Gastrocnemius medialis (tissue), 4 donors: ENCODE measurements at regions not wholly inside any gene's neighbourhood (a gene's known extent, or its start where the extent isn't known, plus 50 kb on each side); places are given as distances from the start of the nearest gene placed in this dataset.

Source experiments
- ATAC-seq, 2 donors: fragments of 150-250 bp; one replicate each; pipeline ENCODE4 v1.9.1; 2016
- DNase-seq, 2 donors: peaks; one replicate each; pipeline ENCODE4 v3.0.0-alpha.2; 2019
- H3K27ac ChIP-seq, 4 donors: fragments of 200-600 bp; sonication (generic); 1 replicate in 1 of 4; 2 replicates in 3 of 4; pipeline ENCODE4 v1.5.1; 2016 to 2018; ENCODE audit warnings: mild to moderate bottlenecking in 2 of 4, moderate library complexity in 1 of 4
- H3K27me3 ChIP-seq, 3 donors: fragments of 200-600 bp; sonication (generic) in 2 of 3; 1 replicate in 1 of 3; 2 replicates in 2 of 3; pipeline versions ENCODE4 v1.5.1 to v1.6.0; 2016 to 2019; ENCODE audit warnings: mild to moderate bottlenecking in 1 of 3, moderate library complexity in 1 of 3
- H3K36me3 ChIP-seq, 2 donors: fragments of 200-600 bp; sonication (generic) in 1 of 2; one replicate each; pipeline ENCODE4 v1.5.1; 2017 to 2018
- H3K4me1 ChIP-seq, 2 donors: fragments of 200-600 bp; sonication (generic) in 1 of 2; one replicate each; pipeline ENCODE4 v1.5.1; 2016 to 2017; ENCODE audit warnings: mild to moderate bottlenecking in 2 of 2
- H3K4me3 ChIP-seq, 4 donors: fragments of 200-600 bp; sonication (generic) in 3 of 4; 1 replicate in 1 of 4; 2 replicates in 3 of 4; pipeline ENCODE4 v1.5.1; 2016 to 2019; ENCODE audit warnings: mild to moderate bottlenecking in 2 of 4
- H3K9me3 ChIP-seq, 3 donors: fragments of 200-600 bp; sonication (generic) in 2 of 3; 1 replicate in 1 of 3; 2 replicates in 2 of 3; pipeline ENCODE4 v1.5.1; 2016 to 2019
- POLR2A ChIP-seq, 2 donors: fragments of 450-650 bp; IDR thresholded peaks; one replicate each; pipeline ENCODE4 v1.6.1; 2017; ENCODE audit warnings: antibody characterized with exemption in 2 of 2, mild to moderate bottlenecking in 2 of 2, moderate library complexity in 2 of 2
- in situ Hi-C, 4 donors: fragments of 200-750 bp; cut with MboI; loops; one replicate each; pipeline versions ENCODE4 v1.15.0 to v1.8.0; 2017; ENCODE audit warnings: low sequenced_read_pairs in 4 of 4
- intact Hi-C: fragments of 100-400 bp; cut with DNase I; formaldehyde crosslinking; loops from one replicate; pipeline ENCODE4 v1.15.1; 2023; ENCODE audit warnings: low total_unique reads
- TF ChIP-seq, protein P1 (sequence below), 5 experiments: fragments of 450-650 bp in 3 of 5; fragments of 200-600 bp in 2 of 5; sonication (generic) in 2 of 5; IDR thresholded peaks in 4 of 5; conservative IDR thresholded peaks in 1 of 5; 1 replicate in 4 of 5; 2 replicates in 1 of 5; pipeline ENCODE4 v1.5.1; 2016 to 2019; ENCODE audit warnings: antibody characterized with exemption in 5 of 5, mild to moderate bottlenecking in 3 of 5, moderate library complexity in 3 of 5

GRCh38 chr17:79363552-79364275 lies 247.1 kb downstream of the RBFOX3 start:
- intact Hi-C loops: no loop called here
- Histone ChIP-seq H3K27me3 (peaks cover 28 to 44% (median 30%) of the 10 kb centered on the region in 3 donors), H3K9me3 (no peaks in the 10 kb centered on the region)

GRCh38 chr17:79362772-79363305 lies 248.0 kb downstream of the RBFOX3 start:
- DNase-seq (no peak), ATAC-seq (no peak)
- intact Hi-C loops: no loop called here
- Histone ChIP-seq H3K27me3 (peaks cover 26 to 47% (median 28%) of the 10 kb centered on the region in 3 donors), H3K36me3 (no peaks in the 10 kb centered on the region), H3K9me3 (no peaks in the 10 kb centered on the region), H3K4me3 (no peak overlapping the region), H3K4me1 (no peaks in the 10 kb centered on the region), H3K27ac (no peak overlapping the region)
- TF ChIP-seq, protein P1, sequence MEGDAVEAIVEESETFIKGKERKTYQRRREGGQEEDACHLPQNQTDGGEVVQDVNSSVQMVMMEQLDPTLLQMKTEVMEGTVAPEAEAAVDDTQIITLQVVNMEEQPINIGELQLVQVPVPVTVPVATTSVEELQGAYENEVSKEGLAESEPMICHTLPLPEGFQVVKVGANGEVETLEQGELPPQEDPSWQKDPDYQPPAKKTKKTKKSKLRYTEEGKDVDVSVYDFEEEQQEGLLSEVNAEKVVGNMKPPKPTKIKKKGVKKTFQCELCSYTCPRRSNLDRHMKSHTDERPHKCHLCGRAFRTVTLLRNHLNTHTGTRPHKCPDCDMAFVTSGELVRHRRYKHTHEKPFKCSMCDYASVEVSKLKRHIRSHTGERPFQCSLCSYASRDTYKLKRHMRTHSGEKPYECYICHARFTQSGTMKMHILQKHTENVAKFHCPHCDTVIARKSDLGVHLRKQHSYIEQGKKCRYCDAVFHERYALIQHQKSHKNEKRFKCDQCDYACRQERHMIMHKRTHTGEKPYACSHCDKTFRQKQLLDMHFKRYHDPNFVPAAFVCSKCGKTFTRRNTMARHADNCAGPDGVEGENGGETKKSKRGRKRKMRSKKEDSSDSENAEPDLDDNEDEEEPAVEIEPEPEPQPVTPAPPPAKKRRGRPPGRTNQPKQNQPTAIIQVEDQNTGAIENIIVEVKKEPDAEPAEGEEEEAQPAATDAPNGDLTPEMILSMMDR (IDR thresholded peaks at IDR 0.05 in 4 of 5, conservative IDR thresholded peaks at IDR 0.05 in 1 of 5): no peak
- no peak for TF ChIP-seq POLR2A (IDR thresholded peaks at IDR 0.05)
- in situ Hi-C loops: no loop called here

More at GRCh38 chr17:79363552-79364275, 247.1 kb downstream of the RBFOX3 start:
- no peak for TF ChIP-seq POLR2A (IDR thresholded peaks at IDR 0.05)
- TF ChIP-seq, protein P1 (IDR thresholded peaks at IDR 0.05 in 4 of 5, conservative IDR thresholded peaks at IDR 0.05 in 1 of 5): no peak
- H3K4me1 ChIP-seq: no peaks in the 10 kb centered on the region
- no peak overlapping the region for H3K27ac ChIP-seq
- in situ Hi-C loops: no loop called here
- H3K4me3 ChIP-seq: no peak overlapping the region
- no peaks in the 10 kb centered on the region for H3K36me3 ChIP-seq
- ATAC-seq: no peak
- no peak for DNase-seq

DNA sequence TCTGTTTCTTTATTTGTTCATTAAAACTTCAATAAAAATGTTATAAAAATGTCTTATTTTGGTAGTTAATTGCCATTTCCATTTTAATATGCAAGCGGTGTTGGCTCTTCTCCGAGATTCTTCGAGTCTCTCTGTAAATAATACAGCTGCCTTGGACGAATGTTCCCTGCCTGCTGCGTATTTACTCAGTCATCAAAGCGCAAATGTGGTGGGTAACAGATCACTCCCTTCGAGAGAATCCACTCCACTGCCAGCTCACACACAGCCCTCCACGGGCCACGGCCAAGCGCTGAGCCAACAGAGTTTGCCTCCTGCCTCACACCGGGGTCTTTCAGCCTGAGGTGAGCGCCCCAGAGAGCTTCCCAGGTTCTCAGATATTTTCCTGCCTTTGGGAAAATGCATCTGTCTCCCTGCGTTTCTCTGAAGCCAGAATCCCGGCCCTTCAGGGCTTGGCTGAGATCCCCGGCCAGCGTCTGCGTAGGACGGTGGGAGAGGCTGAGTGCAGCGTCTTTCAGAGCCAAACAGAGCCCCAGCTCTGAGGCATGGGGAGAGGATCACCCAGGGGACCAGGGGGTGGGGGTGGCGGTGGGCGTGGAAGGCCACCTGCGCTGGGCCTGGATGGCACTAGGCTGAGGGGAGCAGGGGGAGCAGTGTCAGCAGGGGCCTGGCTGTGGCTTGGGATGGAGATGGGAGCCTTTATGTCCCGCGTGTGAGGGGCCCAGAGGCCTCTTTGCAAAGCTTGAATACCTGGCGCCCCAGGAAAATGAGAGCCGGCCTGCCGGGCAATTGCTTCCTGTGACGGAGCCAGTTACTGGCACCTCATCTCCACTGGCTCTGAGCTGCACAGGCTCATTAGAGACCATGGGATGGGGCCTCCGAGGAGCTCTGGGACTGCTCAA lies 248.7 kb downstream of the RBFOX3 start:
- DNase-seq: no peak
- intact Hi-C loops: no loop called here
- H3K27me3 ChIP-seq: peaks cover 26 to 45% (median 31%) of the 10 kb centered on the region in 3 donors

DNA sequence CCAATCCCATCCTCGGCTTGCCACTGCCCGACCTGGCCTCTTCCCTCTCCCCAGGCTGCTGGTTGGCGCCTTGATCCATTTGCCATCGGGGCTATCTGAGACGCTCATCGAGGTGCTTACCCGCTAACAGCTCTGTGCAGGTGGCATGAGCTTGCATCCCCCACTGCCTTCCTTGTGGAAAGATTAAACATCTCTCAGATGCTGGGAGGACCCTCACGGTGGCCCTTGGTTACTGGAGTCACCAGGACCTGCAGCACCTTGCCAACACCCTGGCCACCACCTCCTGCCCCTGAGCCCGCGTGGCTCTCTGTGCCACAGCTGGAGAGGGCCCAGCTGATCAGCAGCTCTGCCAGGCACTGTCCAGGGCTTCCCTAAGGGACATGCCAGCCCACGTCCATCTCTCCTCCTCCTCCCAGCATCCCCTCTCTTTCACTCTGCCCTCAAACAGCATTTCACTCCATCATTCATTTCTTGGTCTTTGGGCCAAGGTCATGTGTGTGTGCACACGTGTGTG lies 249.6 kb downstream of the RBFOX3 start:
- intact Hi-C loops (no loop called here), in situ Hi-C loops (no loop called here)
- Histone ChIP-seq H3K9me3 (no peaks in the 10 kb centered on the region), H3K4me3 (no peak overlapping the region), H3K27ac (no peak overlapping the region), H3K4me1 (no peaks in the 10 kb centered on the region), H3K27me3 (peaks cover 30 to 49% (median 35%) of the 10 kb centered on the region in 3 donors), H3K36me3 (no peaks in the 10 kb centered on the region)
- ATAC-seq: no peak
- TF ChIP-seq, protein P1 (IDR thresholded peaks at IDR 0.05 in 4 of 5, conservative IDR thresholded peaks at IDR 0.05 in 1 of 5): no peak
- TF ChIP-seq POLR2A (IDR thresholded peaks at IDR 0.05): no peak
- DNase-seq: no peak

More for the DNA sequence above, 248.7 kb downstream of the RBFOX3 start:
- TF ChIP-seq, protein P1 (IDR thresholded peaks at IDR 0.05 in 4 of 5, conservative IDR thresholded peaks at IDR 0.05 in 1 of 5): no peak
- no peak for TF ChIP-seq POLR2A (IDR thresholded peaks at IDR 0.05)
- ATAC-seq: no peak
- no peak overlapping the region for H3K27ac ChIP-seq
- H3K9me3 ChIP-seq: no peaks in the 10 kb centered on the region
- H3K4me1 ChIP-seq: no peaks in the 10 kb centered on the region
- no peaks in the 10 kb centered on the region for H3K36me3 ChIP-seq
- no peak overlapping the region for H3K4me3 ChIP-seq
- in situ Hi-C loops: no loop called here
